CD4-positive, alpha-beta T cell (primary cell): ENCODE measurements at regions not wholly inside any gene's neighbourhood (a gene's known extent, or its start where the extent isn't known, plus 50 kb on each side); places are given as distances from the start of the nearest gene placed in this dataset.

Experiments
- ATAC-seq: fragments of 200-7000 bp; cut with Tn5 transposase; one replicate; pipeline ENCODE4 v1.10.0; 2022; ENCODE audit warnings: mild to moderate bottlenecking; ENCODE audit not compliant: poor library complexity
- CTCF ChIA-PET: fragments of 350-600 bp; sonication (Branson Sonifier 250); formaldehyde crosslinking; loops from one replicate; lab custom pipeline; 2021; ENCODE audit warnings: antibody characterized with exemption, inconsistent platforms; lab: Charles Lee
- POLR2A ChIA-PET: fragments of 350-600 bp; sonication (Branson Sonifier 250); formaldehyde crosslinking; loops from one replicate; lab custom pipeline; 2021; ENCODE audit warnings: antibody characterized with exemption, inconsistent platforms; lab: Charles Lee
- DNase-seq, 14 experiments: peaks; one replicate each; pipeline ENCODE4 v3.0.0-alpha.2; 2013 to 2020; ENCODE audit warnings: mixed read lengths in 2 of 14
- H3K27ac ChIP-seq, 2 donors: one replicate each; pipeline versions ENCODE4 v1.5.1 to v1.7.0; 2013; ENCODE audit warnings: low read length in 2 of 2, low read depth in 1 of 2, mild to moderate bottlenecking in 1 of 2
- H3K27me3 ChIP-seq, 2 experiments: 1 replicate in 1 of 2; 2 replicates in 1 of 2; pipeline versions ENCODE4 v1.6.1 to v1.7.0; 2013; ENCODE audit warnings: low read length in 2 of 2, control low read depth in 1 of 2, mild to moderate bottlenecking in 1 of 2, moderate library complexity in 1 of 2; ENCODE audit not compliant: insufficient read depth in 2 of 2, control insufficient read depth in 1 of 2
- H3K36me3 ChIP-seq: one replicate; pipeline ENCODE4 v1.6.1; 2013; ENCODE audit warnings: low read length, control low read depth; ENCODE audit not compliant: insufficient read depth
- H3K4me1 ChIP-seq: one replicate; pipeline ENCODE4 v1.6.1; 2013; ENCODE audit warnings: low read length, control low read depth; ENCODE audit not compliant: insufficient read depth
- H3K4me3 ChIP-seq: one replicate; pipeline ENCODE4 v1.5.1; 2013; ENCODE audit warnings: mild to moderate bottlenecking, low read length, moderate library complexity
- H3K9me3 ChIP-seq, 2 experiments: 1 replicate in 1 of 2; 2 replicates in 1 of 2; pipeline versions ENCODE4 v1.6.1 to v1.7.0; 2013; ENCODE audit warnings: low read length in 2 of 2, mild to moderate bottlenecking in 2 of 2, control low read depth in 1 of 2, moderate library complexity in 1 of 2; ENCODE audit not compliant: control insufficient read depth in 1 of 2, insufficient read depth in 1 of 2
- H3K27ac Mint-ChIP-seq: one replicate; pipeline ENCODE4 v1.8.0; 2020; ENCODE audit warnings: mixed read lengths
- H3K27me3 Mint-ChIP-seq: one replicate; pipeline ENCODE4 v1.8.0; 2021; ENCODE audit warnings: mixed read lengths
- H3K36me3 Mint-ChIP-seq: one replicate; pipeline ENCODE4 v1.8.0; 2021; ENCODE audit warnings: low read depth, mixed read lengths
- H3K4me1 Mint-ChIP-seq: one replicate; pipeline ENCODE4 v1.8.0; 2021; ENCODE audit warnings: low read depth, mixed read lengths
- H3K4me3 Mint-ChIP-seq: one replicate; pipeline ENCODE4 v1.8.0; 2020; ENCODE audit warnings: mild to moderate bottlenecking, mixed read lengths
- H3K9me3 Mint-ChIP-seq: one replicate; pipeline ENCODE4 v1.8.0; 2020; ENCODE audit warnings: mixed read lengths
- CTCF ChIP-seq: fragments of 200-600 bp; IDR thresholded peaks from one replicate; pipeline ENCODE4 v1.8.0; 2022; ENCODE audit warnings: antibody characterized with exemption, mild to moderate bottlenecking
- intact Hi-C, 2 experiments: fragments of 100-400 bp; cut with DNase I in 1 of 2; cut with micrococcal nuclease in 1 of 2; formaldehyde crosslinking; loops; one replicate each; pipeline versions ENCODE4 v1.15.1 to v1.9.0; 2023 to 2025; cut with DNase I, micrococcal nuclease

DNA sequence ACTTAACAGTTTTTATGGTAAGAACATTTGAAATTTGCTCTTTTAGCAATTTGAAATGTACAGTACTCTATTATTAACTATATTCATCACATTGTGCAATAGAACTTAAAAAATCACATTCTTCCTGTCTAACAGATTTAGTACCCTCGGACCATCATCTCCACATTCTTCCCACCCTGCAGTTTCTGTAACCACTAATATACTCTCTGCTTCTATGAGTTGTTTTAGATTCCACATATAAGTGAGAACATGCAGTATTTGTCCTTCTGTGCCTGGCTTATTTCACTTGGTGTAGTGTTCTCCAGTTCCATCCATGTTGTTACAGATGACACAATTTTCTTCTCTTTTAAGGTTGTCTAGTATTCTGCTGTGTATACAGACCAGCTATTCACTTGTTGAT, 88.9 kb upstream of the SEC61G start:
- peaks cover 5% of the 10 kb centered on the region for H3K9me3 Mint-ChIP-seq
- H3K36me3 Mint-ChIP-seq, result no peaks in the 10 kb centered on the region
- no peaks in the 10 kb centered on the region for H3K4me1 Mint-ChIP-seq
- H3K27ac ChIP-seq, result no peak overlapping the region
- POLR2A ChIA-PET, result no interaction called here
- H3K4me3 ChIP-seq, result no peak overlapping the region
- intact Hi-C loops, result no loop called here
- no peaks in the 10 kb centered on the region for H3K36me3 ChIP-seq
- CTCF ChIA-PET, result no interaction called here
- H3K4me3 Mint-ChIP-seq, result no peak overlapping the region
- H3K4me1 ChIP-seq, result no peaks in the 10 kb centered on the region
- no peak for DNase-seq
- no peak for ATAC-seq
- H3K27me3 Mint-ChIP-seq, result peaks cover 4% of the 10 kb centered on the region
- no peaks in the 10 kb centered on the region for H3K27me3 ChIP-seq
- no peak overlapping the region for H3K27ac Mint-ChIP-seq
- H3K9me3 ChIP-seq, result no peaks in the 10 kb centered on the region
- no peak for TF ChIP-seq CTCF

- no peaks in the 10 kb centered on the region for H3K36me3 ChIP-seq
- peaks cover 0 to 7% of the 10 kb centered on the region in 2 experiments for H3K9me3 ChIP-seq
- no peak for TF ChIP-seq CTCF
- DNase-seq (no peak), ATAC-seq (no peak)
- CTCF ChIA-PET, result no interaction called here
- Mint-ChIP-seq H3K27ac (no peak overlapping the region), H3K9me3 (peaks cover 10% of the 10 kb centered on the region), H3K4me3 (no peak overlapping the region), H3K36me3 (no peaks in the 10 kb centered on the region), H3K27me3 (peaks cover 20% of the 10 kb centered on the region), H3K4me1 (no peaks in the 10 kb centered on the region)
- no peak overlapping the region for H3K27ac ChIP-seq
- intact Hi-C loops, result no loop called here
- no peak overlapping the region for H3K4me3 ChIP-seq
- H3K27me3 ChIP-seq, result peaks cover 0 to 4% of the 10 kb centered on the region in 2 experiments
- no peaks in the 10 kb centered on the region for H3K4me1 ChIP-seq
- POLR2A ChIA-PET, result no interaction called here
These were observed 97.8 kb upstream of the SEC61G start for GRCh38 chr7:54856856-54857255.

DNA sequence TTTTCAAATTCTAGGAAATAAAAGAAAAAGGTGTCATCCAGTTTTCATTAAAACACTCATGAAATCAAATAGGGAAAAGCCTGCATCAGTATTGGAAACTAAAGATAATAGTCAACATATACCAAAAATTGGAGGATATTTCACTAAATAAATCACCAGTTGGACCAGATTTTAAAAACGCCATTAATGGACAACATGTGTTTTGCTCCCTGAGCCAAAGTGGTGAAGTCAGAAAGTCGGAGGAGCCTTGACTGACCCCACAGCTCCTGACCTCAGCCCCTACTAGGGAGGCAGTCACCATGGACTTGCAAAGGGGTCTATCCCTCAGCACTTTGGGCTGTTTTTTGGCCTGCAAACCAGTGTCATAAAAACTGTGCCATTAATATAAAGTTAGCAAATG, 98.3 kb upstream of the SEC61G start:
- no peak overlapping the region for H3K27ac Mint-ChIP-seq
- no peaks in the 10 kb centered on the region for H3K36me3 Mint-ChIP-seq
- no peak for ATAC-seq
- H3K27me3 ChIP-seq, result peaks cover 0 to 4% of the 10 kb centered on the region in 2 experiments
- peaks cover 10% of the 10 kb centered on the region for H3K9me3 Mint-ChIP-seq
- H3K4me1 Mint-ChIP-seq, result no peaks in the 10 kb centered on the region
- no peak for TF ChIP-seq CTCF
- H3K27ac ChIP-seq, result no peak overlapping the region
- intact Hi-C loops, result no loop called here
- ChIA-PET POLR2A (no interaction called here), CTCF (no interaction called here)
- H3K4me3 ChIP-seq, result no peak overlapping the region
- H3K9me3 ChIP-seq, result peaks cover 0 to 7% of the 10 kb centered on the region in 2 experiments
- DNase-seq, result no peak
- H3K36me3 ChIP-seq, result no peaks in the 10 kb centered on the region
- no peaks in the 10 kb centered on the region for H3K4me1 ChIP-seq
- H3K27me3 Mint-ChIP-seq, result peaks cover 24% of the 10 kb centered on the region
- H3K4me3 Mint-ChIP-seq, result no peak overlapping the region
